Transverse colon (tissue), 4 donors: ENCODE measurements at regions not wholly inside any gene's neighbourhood (a gene's known extent, or its start where the extent isn't known, plus 50 kb on each side); places are given as distances from the start of the nearest gene placed in this dataset.

Source experiments
- DNase-seq: peaks from one replicate; pipeline ENCODE4 v3.0.0-alpha.2; 2019
- H3K27ac ChIP-seq, 4 donors: fragments of 200-600 bp; sonication (generic); 2 replicates each; pipeline ENCODE4 v1.5.1; 2016 to 2018; ENCODE audit warnings: inconsistent platforms in 4 of 4
- H3K27me3 ChIP-seq: fragments of 200-600 bp; sonication (generic); 2 replicates; pipeline ENCODE4 v1.5.1; 2017; ENCODE audit warnings: inconsistent platforms
- H3K36me3 ChIP-seq, 4 donors: fragments of 200-600 bp; sonication (generic); 2 replicates each; pipeline ENCODE4 v1.5.1; 2017 to 2019; ENCODE audit warnings: inconsistent platforms in 4 of 4
- H3K4me1 ChIP-seq, 4 donors: fragments of 200-600 bp; sonication (generic); 2 replicates each; pipeline ENCODE4 v1.5.1; 2017 to 2020; ENCODE audit warnings: inconsistent platforms in 4 of 4
- H3K4me3 ChIP-seq, 4 donors: fragments of 200-600 bp; sonication (generic); 1 replicate in 1 of 4; 2 replicates in 3 of 4; pipeline versions ENCODE4 v1.5.1 to v1.6.1; 2017 to 2019; ENCODE audit warnings: inconsistent platforms in 4 of 4
- H3K9me3 ChIP-seq, 2 donors: fragments of 200-600 bp; sonication (generic); 2 replicates each; pipeline ENCODE4 v1.5.1; 2017 to 2019; ENCODE audit warnings: inconsistent platforms in 2 of 2
- EP300 ChIP-seq: sonication (generic); formaldehyde crosslinking; IDR thresholded peaks from one replicate; pipeline ENCODE4 v1.6.1; 2017; ENCODE audit warnings: antibody characterized with exemption, low read depth
- POLR2A ChIP-seq: fragments of 450-650 bp; IDR thresholded peaks from one replicate; pipeline ENCODE4 v1.6.1; 2016; ENCODE audit warnings: antibody characterized with exemption, mild to moderate bottlenecking, moderate library complexity
- POLR2AphosphoS5 ChIP-seq, 3 donors: sonication (generic); formaldehyde crosslinking; IDR thresholded peaks; one replicate each; pipeline ENCODE4 v1.6.1; 2016; ENCODE audit warnings: antibody characterized with exemption in 3 of 3
- WGBS, 2 donors: methylation state at CpG; one replicate each; pipeline ENCODE4 v1.1.5; 2018; ENCODE audit warnings: low coverage in 1 of 2; 5-methylcytosine and 5-hydroxymethylcytosine counted together
- in situ Hi-C, 4 donors: fragments of 200-750 bp; cut with MboI; loops; one replicate each; pipeline versions ENCODE4 v1.15.0 to v1.15.1; 2017; ENCODE audit warnings: low sequenced_read_pairs in 3 of 4, low pct_ligation_motif_present in 1 of 4, low pct_unique_long_range_greater_than_20kb in 1 of 4
- intact Hi-C: fragments of 100-400 bp; cut with DNase I; formaldehyde crosslinking; loops from one replicate; pipeline ENCODE4 v1.15.1; 2023; ENCODE audit warnings: low total_unique reads
- TF ChIP-seq, protein P1 (sequence below), 5 experiments: fragments of 200-600 bp in 3 of 5; fragments of 450-650 bp in 2 of 5; sonication (generic) in 3 of 5; IDR thresholded peaks; 1 replicate in 2 of 5; 2 replicates in 3 of 5; pipeline ENCODE4 v1.5.1; 2016 to 2017; ENCODE audit warnings: antibody characterized with exemption in 5 of 5, inconsistent platforms in 3 of 5, mild to moderate bottlenecking in 2 of 5, moderate library complexity in 1 of 5

- Histone ChIP-seq H3K27me3 (no peaks in the 10 kb centered on the region), H3K27ac (no peak overlapping the region), H3K9me3 (no peaks in the 10 kb centered on the region), H3K4me3 (no peak overlapping the region), H3K36me3 (no peaks in the 10 kb centered on the region), H3K4me1 (no peaks in the 10 kb centered on the region)
- TF ChIP-seq, protein P1, sequence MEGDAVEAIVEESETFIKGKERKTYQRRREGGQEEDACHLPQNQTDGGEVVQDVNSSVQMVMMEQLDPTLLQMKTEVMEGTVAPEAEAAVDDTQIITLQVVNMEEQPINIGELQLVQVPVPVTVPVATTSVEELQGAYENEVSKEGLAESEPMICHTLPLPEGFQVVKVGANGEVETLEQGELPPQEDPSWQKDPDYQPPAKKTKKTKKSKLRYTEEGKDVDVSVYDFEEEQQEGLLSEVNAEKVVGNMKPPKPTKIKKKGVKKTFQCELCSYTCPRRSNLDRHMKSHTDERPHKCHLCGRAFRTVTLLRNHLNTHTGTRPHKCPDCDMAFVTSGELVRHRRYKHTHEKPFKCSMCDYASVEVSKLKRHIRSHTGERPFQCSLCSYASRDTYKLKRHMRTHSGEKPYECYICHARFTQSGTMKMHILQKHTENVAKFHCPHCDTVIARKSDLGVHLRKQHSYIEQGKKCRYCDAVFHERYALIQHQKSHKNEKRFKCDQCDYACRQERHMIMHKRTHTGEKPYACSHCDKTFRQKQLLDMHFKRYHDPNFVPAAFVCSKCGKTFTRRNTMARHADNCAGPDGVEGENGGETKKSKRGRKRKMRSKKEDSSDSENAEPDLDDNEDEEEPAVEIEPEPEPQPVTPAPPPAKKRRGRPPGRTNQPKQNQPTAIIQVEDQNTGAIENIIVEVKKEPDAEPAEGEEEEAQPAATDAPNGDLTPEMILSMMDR (IDR thresholded peaks at IDR 0.05), result no peak
- TF ChIP-seq POLR2AphosphoS5 (IDR thresholded peaks at IDR 0.05) (no peak), EP300 (no peak), POLR2A (no peak)
- intact Hi-C loops (no loop called here), in situ Hi-C loops (no loop called here)
- 60 to 77% methylated on average over 4 to 5 of the region's 5 CpGs for WGBS, 2 donors
- DNase-seq, result no peak
Observed at GRCh38 chr4:157907226-157907946, 265.4 kb downstream of the GASK1B start.

DNA sequence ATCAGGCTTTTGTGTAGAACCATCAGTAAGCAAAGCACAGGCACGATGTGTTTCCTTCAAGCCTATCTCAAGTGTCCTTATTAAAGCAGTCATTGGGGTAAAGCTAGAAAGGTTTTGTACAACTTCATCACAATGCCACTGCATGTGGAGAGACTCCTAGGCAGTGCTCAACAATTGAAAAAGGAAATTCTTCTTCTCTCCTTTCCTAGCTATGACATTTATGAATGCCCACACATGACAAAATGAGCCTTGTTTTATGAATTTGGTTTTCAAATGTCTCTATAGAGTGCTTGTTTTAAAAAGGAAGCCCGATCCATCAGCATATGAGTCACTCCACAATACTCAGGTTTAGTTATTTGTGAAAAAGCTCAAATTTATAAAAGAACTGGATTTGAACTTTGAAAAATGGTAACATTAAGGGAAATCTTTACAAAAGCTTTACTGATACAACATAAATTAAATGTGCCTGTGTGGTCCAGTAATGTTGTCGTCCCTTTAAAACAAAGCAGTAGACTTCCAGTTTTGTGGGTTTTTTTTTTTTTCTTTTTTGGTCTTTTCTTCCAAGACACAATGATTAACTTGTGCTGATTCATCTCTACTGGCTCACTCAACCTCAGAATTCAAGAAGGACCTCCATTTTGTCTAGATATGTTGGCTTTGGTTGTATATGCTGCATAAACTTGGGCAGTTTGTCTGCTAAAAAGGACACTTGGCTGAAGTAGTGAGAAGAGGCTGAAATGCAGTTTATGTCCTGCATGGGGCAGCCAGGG lies 273.8 kb downstream of the GASK1B start:
- Histone ChIP-seq H3K27ac (no peak overlapping the region), H3K27me3 (no peaks in the 10 kb centered on the region), H3K36me3 (no peaks in the 10 kb centered on the region), H3K4me1 (no peaks in the 10 kb centered on the region), H3K4me3 (no peak overlapping the region), H3K9me3 (no peaks in the 10 kb centered on the region)
- in situ Hi-C loops, result no loop called here
- DNase-seq, result no peak
- TF ChIP-seq EP300 (no peak), POLR2A (no peak), POLR2AphosphoS5 (IDR thresholded peaks at IDR 0.05) (no peak)
- TF ChIP-seq, protein P1 (IDR thresholded peaks at IDR 0.05), result no peak
- intact Hi-C loops, result no loop called here
- WGBS, 2 donors, result 48 to 67% methylated on average over 3 of the region's 3 CpGs

DNA sequence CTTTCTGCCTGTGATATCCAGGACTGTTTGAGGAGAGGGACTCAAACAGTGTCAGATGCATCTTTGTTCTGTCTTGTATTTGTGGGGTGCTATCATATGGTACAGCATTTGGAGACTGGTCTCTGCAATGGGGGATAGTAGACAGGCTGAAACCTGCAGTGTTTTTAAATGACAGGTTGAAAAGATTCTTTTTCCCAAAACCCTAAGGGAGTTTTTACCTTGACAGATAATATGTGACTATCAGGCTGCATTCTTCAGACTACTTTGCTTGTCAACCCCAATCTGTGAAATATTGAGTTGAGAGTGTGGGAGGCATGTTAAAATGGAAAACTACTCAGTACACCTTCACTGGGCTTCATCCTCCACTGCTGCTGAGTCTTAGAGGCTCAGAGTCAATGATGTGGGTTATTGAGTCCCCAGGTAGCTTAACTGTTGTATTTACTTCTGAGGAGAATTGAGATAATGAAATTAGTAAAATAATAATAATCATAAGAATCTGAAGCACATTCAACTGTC lies 274.9 kb downstream of the GASK1B start:
- intact Hi-C loops, result no loop called here
- no peak for DNase-seq
- H3K27me3 ChIP-seq, result no peaks in the 10 kb centered on the region
- no peaks in the 10 kb centered on the region for H3K9me3 ChIP-seq
- H3K4me1 ChIP-seq, result no peaks in the 10 kb centered on the region
- no peak overlapping the region for H3K27ac ChIP-seq
- no peaks in the 10 kb centered on the region for H3K36me3 ChIP-seq
- TF ChIP-seq, protein P1 (IDR thresholded peaks at IDR 0.05), result no peak
- TF ChIP-seq EP300, result no peak
- no peak for TF ChIP-seq POLR2A
- TF ChIP-seq POLR2AphosphoS5 (IDR thresholded peaks at IDR 0.05), result no peak
- no peak overlapping the region for H3K4me3 ChIP-seq
- in situ Hi-C loops, result no loop called here

DNA sequence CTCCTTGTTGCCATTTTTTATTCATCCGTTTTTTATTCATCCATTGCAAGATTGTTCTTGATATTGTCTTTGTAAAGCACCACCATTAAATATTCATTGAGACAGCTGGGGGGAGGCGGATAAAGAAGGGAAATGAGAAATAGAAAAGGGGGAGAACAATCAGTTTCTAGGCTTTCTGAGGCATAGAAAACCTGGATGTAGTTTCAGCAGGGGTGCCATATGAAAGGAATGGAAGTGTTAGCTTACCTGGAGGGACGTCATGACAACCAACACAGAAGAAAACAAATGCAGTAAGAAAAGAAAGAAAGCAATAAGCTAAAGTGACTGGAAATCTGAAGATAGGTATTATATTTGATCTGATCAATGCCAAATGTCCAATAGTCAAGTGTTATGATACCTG lies 276.1 kb downstream of the GASK1B start:
- no peaks in the 10 kb centered on the region for H3K27me3 ChIP-seq
- intact Hi-C loops (no loop called here), in situ Hi-C loops (no loop called here)
- no peak overlapping the region for H3K27ac ChIP-seq
- DNase-seq, result no peak
- H3K4me1 ChIP-seq, result no peaks in the 10 kb centered on the region
- no peak overlapping the region for H3K4me3 ChIP-seq
- TF ChIP-seq POLR2AphosphoS5 (IDR thresholded peaks at IDR 0.05), result no peak
- TF ChIP-seq, protein P1 (IDR thresholded peaks at IDR 0.05), result no peak
- no peaks in the 10 kb centered on the region for H3K36me3 ChIP-seq
- 78 to 83% methylated on average over 3 of the region's 3 CpGs for WGBS, 2 donors
- no peaks in the 10 kb centered on the region for H3K9me3 ChIP-seq
